ENCODE measurements at regions not wholly inside any gene's neighbourhood (a gene's known extent, or its start where the extent isn't known, plus 50 kb on each side); places are given as distances from the start of the nearest gene placed in this dataset.

- TF ChIP-seq POLR2AphosphoS5 (IDR thresholded peaks at IDR 0.05; ENCODE audit: low read depth, low read length) = no peak
- TF ChIP-seq, protein P1, sequence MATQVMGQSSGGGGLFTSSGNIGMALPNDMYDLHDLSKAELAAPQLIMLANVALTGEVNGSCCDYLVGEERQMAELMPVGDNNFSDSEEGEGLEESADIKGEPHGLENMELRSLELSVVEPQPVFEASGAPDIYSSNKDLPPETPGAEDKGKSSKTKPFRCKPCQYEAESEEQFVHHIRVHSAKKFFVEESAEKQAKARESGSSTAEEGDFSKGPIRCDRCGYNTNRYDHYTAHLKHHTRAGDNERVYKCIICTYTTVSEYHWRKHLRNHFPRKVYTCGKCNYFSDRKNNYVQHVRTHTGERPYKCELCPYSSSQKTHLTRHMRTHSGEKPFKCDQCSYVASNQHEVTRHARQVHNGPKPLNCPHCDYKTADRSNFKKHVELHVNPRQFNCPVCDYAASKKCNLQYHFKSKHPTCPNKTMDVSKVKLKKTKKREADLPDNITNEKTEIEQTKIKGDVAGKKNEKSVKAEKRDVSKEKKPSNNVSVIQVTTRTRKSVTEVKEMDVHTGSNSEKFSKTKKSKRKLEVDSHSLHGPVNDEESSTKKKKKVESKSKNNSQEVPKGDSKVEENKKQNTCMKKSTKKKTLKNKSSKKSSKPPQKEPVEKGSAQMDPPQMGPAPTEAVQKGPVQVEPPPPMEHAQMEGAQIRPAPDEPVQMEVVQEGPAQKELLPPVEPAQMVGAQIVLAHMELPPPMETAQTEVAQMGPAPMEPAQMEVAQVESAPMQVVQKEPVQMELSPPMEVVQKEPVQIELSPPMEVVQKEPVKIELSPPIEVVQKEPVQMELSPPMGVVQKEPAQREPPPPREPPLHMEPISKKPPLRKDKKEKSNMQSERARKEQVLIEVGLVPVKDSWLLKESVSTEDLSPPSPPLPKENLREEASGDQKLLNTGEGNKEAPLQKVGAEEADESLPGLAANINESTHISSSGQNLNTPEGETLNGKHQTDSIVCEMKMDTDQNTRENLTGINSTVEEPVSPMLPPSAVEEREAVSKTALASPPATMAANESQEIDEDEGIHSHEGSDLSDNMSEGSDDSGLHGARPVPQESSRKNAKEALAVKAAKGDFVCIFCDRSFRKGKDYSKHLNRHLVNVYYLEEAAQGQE (IDR thresholded peaks at IDR 0.05; ENCODE audit: insufficient read depth in 1 of 2, low read depth in 2 of 2, low read length in 2 of 2) = no peak
- TF ChIP-seq FOXP2 (optimal IDR thresholded peaks at IDR 0.05; ENCODE audit: borderline replicate concordance, extremely low read depth, extremely low read length, insufficient read depth) = no peak
- TF ChIP-seq SIN3A (IDR thresholded peaks at IDR 0.05; ENCODE audit: borderline replicate concordance, insufficient read depth, low read length) = no peak
- TF ChIP-seq TAF1 (IDR thresholded peaks at IDR 0.05; ENCODE audit: borderline replicate concordance, insufficient read depth, low read length) = no peak
Observed at GRCh38 chr1:34362949-34363348, 186.2 kb downstream of the C1orf94 start.

- TF ChIP-seq FOXP2 (optimal IDR thresholded peaks at IDR 0.05; ENCODE audit: borderline replicate concordance, extremely low read depth, extremely low read length, insufficient read depth) = no peak
- TF ChIP-seq, protein P1 (IDR thresholded peaks at IDR 0.05; ENCODE audit: insufficient read depth in 1 of 2, low read depth in 2 of 2, low read length in 2 of 2) = no peak
- TF ChIP-seq TAF1 (IDR thresholded peaks at IDR 0.05; ENCODE audit: borderline replicate concordance, insufficient read depth, low read length) = no peak
- no peak for TF ChIP-seq SIN3A (IDR thresholded peaks at IDR 0.05; ENCODE audit: borderline replicate concordance, insufficient read depth, low read length)
- no peak for TF ChIP-seq POLR2AphosphoS5 (IDR thresholded peaks at IDR 0.05; ENCODE audit: low read depth, low read length)
Observed at GRCh38 chr1:34363447-34363846, 186.7 kb downstream of the C1orf94 start.

DNA sequence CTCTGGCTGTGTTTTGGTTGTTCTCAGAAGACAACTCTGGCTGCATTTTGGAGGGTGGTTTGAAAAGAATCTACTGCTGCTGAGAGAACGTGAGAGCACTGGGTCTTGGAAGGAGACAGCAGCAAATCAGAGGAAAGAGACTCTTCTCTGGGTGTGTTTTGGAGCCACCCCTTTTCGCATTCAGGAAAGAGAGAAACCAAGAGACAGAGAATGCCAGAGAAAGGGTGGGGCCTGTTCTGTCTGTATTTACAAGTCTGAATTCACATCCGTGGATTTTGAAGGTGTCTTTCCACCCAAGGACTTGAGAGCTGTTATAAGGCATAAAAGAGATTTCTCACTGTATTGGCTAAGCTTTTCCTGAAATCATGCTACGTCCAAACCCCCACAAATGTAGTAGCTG, 187.2 kb downstream of the C1orf94 start:
- TF ChIP-seq, protein P1 (IDR thresholded peaks at IDR 0.05; ENCODE audit: insufficient read depth in 1 of 2, low read depth in 2 of 2, low read length in 2 of 2) = no peak
- no peak for TF ChIP-seq TAF1 (IDR thresholded peaks at IDR 0.05; ENCODE audit: borderline replicate concordance, insufficient read depth, low read length)
- no peak for TF ChIP-seq POLR2AphosphoS5 (IDR thresholded peaks at IDR 0.05; ENCODE audit: low read depth, low read length)

- TF ChIP-seq, protein P1 (IDR thresholded peaks at IDR 0.05; ENCODE audit: insufficient read depth in 1 of 2, low read depth in 2 of 2, low read length in 2 of 2) = no peak
- TF ChIP-seq POLR2AphosphoS5 (IDR thresholded peaks at IDR 0.05; ENCODE audit: low read depth, low read length) = no peak
- no peak for TF ChIP-seq TAF1 (IDR thresholded peaks at IDR 0.05; ENCODE audit: borderline replicate concordance, insufficient read depth, low read length)
- TF ChIP-seq FOXP2 (optimal IDR thresholded peaks at IDR 0.05; ENCODE audit: borderline replicate concordance, extremely low read depth, extremely low read length, insufficient read depth) = no peak
- TF ChIP-seq SIN3A (IDR thresholded peaks at IDR 0.05; ENCODE audit: borderline replicate concordance, insufficient read depth, low read length) = no peak
Observed at GRCh38 chr1:34364376-34364775, 187.7 kb downstream of the C1orf94 start.

DNA sequence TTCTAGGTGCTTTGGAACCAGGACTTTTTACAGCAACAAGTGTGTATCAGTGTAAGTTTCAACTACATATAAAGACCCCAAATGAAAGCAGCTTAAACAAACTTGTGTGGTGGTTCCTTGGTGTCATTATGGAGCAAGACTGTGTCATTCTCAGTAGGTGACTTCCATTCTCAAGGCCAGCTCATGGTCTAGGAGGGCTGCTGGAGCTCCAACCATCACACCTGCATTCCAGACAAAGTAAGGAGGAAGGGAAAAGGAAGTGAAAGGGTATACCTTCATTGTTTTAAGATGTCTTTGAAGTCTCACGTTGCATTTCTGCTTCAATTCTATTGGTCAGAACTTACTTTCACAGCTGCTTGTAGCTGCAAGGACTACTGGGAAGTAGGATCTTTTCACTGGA, 188.6 kb downstream of the C1orf94 start:
- no peak for TF ChIP-seq FOXP2 (optimal IDR thresholded peaks at IDR 0.05; ENCODE audit: borderline replicate concordance, extremely low read depth, extremely low read length, insufficient read depth)
- no peak for TF ChIP-seq TAF1 (IDR thresholded peaks at IDR 0.05; ENCODE audit: borderline replicate concordance, insufficient read depth, low read length)
- TF ChIP-seq, protein P1 (IDR thresholded peaks at IDR 0.05; ENCODE audit: insufficient read depth in 1 of 2, low read depth in 2 of 2, low read length in 2 of 2) = no peak
- TF ChIP-seq POLR2AphosphoS5 (IDR thresholded peaks at IDR 0.05; ENCODE audit: low read depth, low read length) = no peak
- no peak for TF ChIP-seq SIN3A (IDR thresholded peaks at IDR 0.05; ENCODE audit: borderline replicate concordance, insufficient read depth, low read length)

Data from PFSK-1 (cell line).